Activated CD8-positive, alpha-beta memory T cell treated with anti-CD3 and anti-CD28 coated beads, Interleukin-2, amount 50 U/mL, for 48 hours (primary cell): ENCODE measurements at regions not wholly inside any gene's neighbourhood (a gene's known extent, or its start where the extent isn't known, plus 50 kb on each side); places are given as distances from the start of the nearest gene placed in this dataset.
A peak's percentile ranks its signal among the peaks of the same experiment; 100 is the strongest.
"Not testable (repeated sequence)": the region's sequence is repeated elsewhere in the genome, so short reads cannot be mapped to it uniquely, and the experiment has no call there.

Source experiments
- DNase-seq: peaks from one replicate; pipeline ENCODE4 v3.0.0-alpha.2; 2020

- DNase-seq = no peak
These were observed 117.9 kb upstream of the SFSWAP start for GRCh38 chr12:131592972-131593371.

- no peak for DNase-seq
These were observed 117.5 kb upstream of the SFSWAP start for GRCh38 chr12:131593406-131593805.

- DNase-seq = no peak
These were observed 114.8 kb upstream of the SFSWAP start for GRCh38 chr12:131596115-131596514.

- no peak for DNase-seq
These were observed 113.6 kb upstream of the SFSWAP start for GRCh38 chr12:131597333-131597732.

GRCh38 chr12:131598717-131599116 lies 112.2 kb upstream of the SFSWAP start:
- DNase-seq = no peak

GRCh38 chr12:131599190-131600159 lies 111.4 kb upstream of the SFSWAP start:
- no peak for DNase-seq

- no peak for DNase-seq
These were observed 110.7 kb upstream of the SFSWAP start for GRCh38 chr12:131600160-131600532.

- DNase-seq = not testable (repeated sequence)
These were observed 109.4 kb upstream of the SFSWAP start for GRCh38 chr12:131601499-131601898.

- no peak for DNase-seq
These were observed 107.6 kb upstream of the SFSWAP start for GRCh38 chr12:131603106-131603938.

- no peak for DNase-seq
These were observed 106.7 kb upstream of the SFSWAP start for GRCh38 chr12:131603939-131604795.

- DNase-seq = no peak
These were observed 106.0 kb upstream of the SFSWAP start for GRCh38 chr12:131604859-131605258.

GRCh38 chr12:131605304-131605829 lies 105.5 kb upstream of the SFSWAP start:
- DNase-seq = no peak

GRCh38 chr12:131606218-131606901 lies 104.5 kb upstream of the SFSWAP start:
- DNase-seq = no peak

- no peak for DNase-seq
These were observed 103.0 kb upstream of the SFSWAP start for GRCh38 chr12:131607658-131608447.

- DNase-seq = peak; percentile 83
These were observed 101.9 kb upstream of the SFSWAP start for GRCh38 chr12:131608740-131609690.

GRCh38 chr12:131609762-131610161 lies 101.1 kb upstream of the SFSWAP start:
- DNase-seq = no peak

GRCh38 chr12:131610181-131610580 lies 100.7 kb upstream of the SFSWAP start:
- no peak for DNase-seq

GRCh38 chr12:131610891-131611290 lies 100.0 kb upstream of the SFSWAP start:
- no peak for DNase-seq

GRCh38 chr12:131611416-131612091 lies 99.3 kb upstream of the SFSWAP start:
- no peak for DNase-seq
